ENCODE measurements at regions not wholly inside any gene's neighbourhood (a gene's known extent, or its start where the extent isn't known, plus 50 kb on each side); places are given as distances from the start of the nearest gene placed in this dataset.

- Histone ChIP-seq H4K20me1 (ENCODE audit: insufficient read depth) (no peaks in the 10 kb centered on the region), H3K9me3 (ENCODE audit: low read length) (no peaks in the 10 kb centered on the region), H3K36me3 (ENCODE audit: insufficient read depth, low read length) (no peaks in the 10 kb centered on the region), H3K9me2 (ENCODE audit: insufficient read depth, low read length) (no peaks in the 10 kb centered on the region), H3K27ac (ENCODE audit: low read length) (no peak overlapping the region), H3K4me3 (ENCODE audit: low read length) (no peak overlapping the region), H2AFZ (ENCODE audit: low read depth, low read length) (no peak overlapping the region), H3K4me2 (ENCODE audit: low read length) (no peak overlapping the region), H3K79me2 (replicated peaks; ENCODE audit: insufficient read depth, low read length) (no peaks in the 10 kb centered on the region), H3F3A (ENCODE audit: insufficient read depth, low read length, poor library complexity, severe bottlenecking) (no peaks in the 10 kb centered on the region), H3K27me3 (ENCODE audit: insufficient read depth, low read depth, low read length) (no peaks in the 10 kb centered on the region), H3K9ac (ENCODE audit: low read length) (no peak overlapping the region)
- TF ChIP-seq TAF1 (IDR thresholded peaks at IDR 0.05; ENCODE audit: low read depth): no peak
- no peak for TF ChIP-seq REST (IDR thresholded peaks at IDR 0.05; ENCODE audit: borderline replicate concordance)
- TF ChIP-seq EZH2 (IDR thresholded peaks at IDR 0.05; ENCODE audit: borderline replicate concordance, insufficient read depth, low read length, poor library complexity, severe bottlenecking): no peak
- no peak for TF ChIP-seq SMC3 (conservative IDR thresholded peaks at IDR 0.05; ENCODE audit: poor library complexity)
- no peak for TF ChIP-seq POLR2AphosphoS5 (IDR thresholded peaks at IDR 0.05)
- TF ChIP-seq CTCF (IDR thresholded peaks at IDR 0.05; ENCODE audit: poor library complexity, severe bottlenecking): no peak
- TF ChIP-seq RAD21 (conservative IDR thresholded peaks at IDR 0.05): no peak
- no peak for TF ChIP-seq EP300 (conservative IDR thresholded peaks at IDR 0.05; ENCODE audit: poor library complexity, severe bottlenecking)
- TF ChIP-seq MXI1 (conservative IDR thresholded peaks at IDR 0.05; ENCODE audit: poor library complexity, severe bottlenecking): no peak
These were observed 158.9 kb upstream of the FGGY start for GRCh38 chr1:59137968-59138367.

- no peaks in the 10 kb centered on the region for H4K20me1 ChIP-seq (ENCODE audit: insufficient read depth)
- H3K9me2 ChIP-seq (ENCODE audit: insufficient read depth, low read length): no peaks in the 10 kb centered on the region
- no peak overlapping the region for H3K9ac ChIP-seq (ENCODE audit: low read length)
- no peaks in the 10 kb centered on the region for H3K9me3 ChIP-seq (ENCODE audit: low read length)
- H3K79me2 ChIP-seq (replicated peaks; ENCODE audit: insufficient read depth, low read length): no peaks in the 10 kb centered on the region
- H3K4me3 ChIP-seq (ENCODE audit: low read length): no peak overlapping the region
- H2AFZ ChIP-seq (ENCODE audit: low read depth, low read length): no peak overlapping the region
- H3K36me3 ChIP-seq (ENCODE audit: insufficient read depth, low read length): no peaks in the 10 kb centered on the region
- no peaks in the 10 kb centered on the region for H3K27me3 ChIP-seq (ENCODE audit: insufficient read depth, low read depth, low read length)
- no peak overlapping the region for H3K4me2 ChIP-seq (ENCODE audit: low read length)
- no peaks in the 10 kb centered on the region for H3F3A ChIP-seq (ENCODE audit: insufficient read depth, low read length, poor library complexity, severe bottlenecking)
- no peak for TF ChIP-seq RAD21 (conservative IDR thresholded peaks at IDR 0.05)
- TF ChIP-seq EZH2 (IDR thresholded peaks at IDR 0.05; ENCODE audit: borderline replicate concordance, insufficient read depth, low read length, poor library complexity, severe bottlenecking): no peak
- no peak for TF ChIP-seq EP300 (conservative IDR thresholded peaks at IDR 0.05; ENCODE audit: poor library complexity, severe bottlenecking)
- no peak for TF ChIP-seq REST (IDR thresholded peaks at IDR 0.05; ENCODE audit: borderline replicate concordance)
- TF ChIP-seq TAF1 (IDR thresholded peaks at IDR 0.05; ENCODE audit: low read depth): no peak
- no peak for TF ChIP-seq SMC3 (conservative IDR thresholded peaks at IDR 0.05; ENCODE audit: poor library complexity)
- no peak for TF ChIP-seq MXI1 (conservative IDR thresholded peaks at IDR 0.05; ENCODE audit: poor library complexity, severe bottlenecking)
- no peak for TF ChIP-seq CTCF (IDR thresholded peaks at IDR 0.05; ENCODE audit: poor library complexity, severe bottlenecking)
- no peak for TF ChIP-seq POLR2AphosphoS5 (IDR thresholded peaks at IDR 0.05)
- no peak overlapping the region for H3K27ac ChIP-seq (ENCODE audit: low read length)
These were observed 158.5 kb upstream of the FGGY start for GRCh38 chr1:59138402-59138801.
